HL-60 (cell line): ENCODE measurements at regions not wholly inside any gene's neighbourhood (a gene's known extent, or its start where the extent isn't known, plus 50 kb on each side); places are given as distances from the start of the nearest gene placed in this dataset.

Experiments used
- CTCF ChIP-seq: IDR thresholded peaks from one replicate; pipeline ENCODE4 v1.5.1; 2011; ENCODE audit warnings: low read length, control low read depth, inconsistent platforms; ENCODE audit not compliant: insufficient read depth
- REST ChIP-seq: IDR thresholded peaks from 2 replicates; pipeline ENCODE4 v1.6.1; 2012; ENCODE audit warnings: low read depth; ENCODE audit not compliant: insufficient replicate concordance
- SPI1 ChIP-seq: IDR thresholded peaks from 2 replicates; pipeline ENCODE4 v1.6.1; 2012; ENCODE audit warnings: low read depth, mild to moderate bottlenecking, borderline replicate concordance

- TF ChIP-seq CTCF (no peak), SPI1 (no peak), REST (no peak)
Measured at GRCh38 chr10:131452926-131453720, 141.6 kb upstream of the TCERG1L start.
